Stimulated activated CD4-positive, alpha-beta T cell treated with anti-CD3 and anti-CD28 coated beads, Interleukin-4, amount 100 ng/mL, for 24 hours (primary cell): ENCODE measurements at regions not wholly inside any gene's neighbourhood (a gene's known extent, or its start where the extent isn't known, plus 50 kb on each side); places are given as distances from the start of the nearest gene placed in this dataset.

Experiments
- DNase-seq: peaks from one replicate; pipeline ENCODE4 v3.0.0-alpha.2; 2020

DNA sequence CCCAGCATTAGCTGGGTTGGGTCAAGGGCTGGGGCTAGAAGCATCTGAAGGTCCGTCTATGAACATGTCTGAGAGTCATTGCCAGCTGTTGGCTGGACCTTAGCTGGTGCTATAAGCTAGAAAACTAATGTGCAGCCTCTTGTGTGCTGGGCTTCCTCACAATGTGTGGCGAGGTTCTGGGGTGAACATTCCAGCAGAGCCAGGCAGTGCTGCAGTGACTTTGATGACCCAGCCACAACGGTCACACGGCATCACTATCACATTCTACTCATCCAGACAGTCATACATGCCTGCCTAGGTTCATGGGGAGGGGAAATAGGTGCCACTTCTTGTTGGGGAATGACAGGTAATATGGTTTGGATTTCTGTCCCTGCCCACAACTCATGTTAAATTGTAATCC lies 260.5 kb downstream of the CYP26B1 start:
- no peak for DNase-seq

DNA sequence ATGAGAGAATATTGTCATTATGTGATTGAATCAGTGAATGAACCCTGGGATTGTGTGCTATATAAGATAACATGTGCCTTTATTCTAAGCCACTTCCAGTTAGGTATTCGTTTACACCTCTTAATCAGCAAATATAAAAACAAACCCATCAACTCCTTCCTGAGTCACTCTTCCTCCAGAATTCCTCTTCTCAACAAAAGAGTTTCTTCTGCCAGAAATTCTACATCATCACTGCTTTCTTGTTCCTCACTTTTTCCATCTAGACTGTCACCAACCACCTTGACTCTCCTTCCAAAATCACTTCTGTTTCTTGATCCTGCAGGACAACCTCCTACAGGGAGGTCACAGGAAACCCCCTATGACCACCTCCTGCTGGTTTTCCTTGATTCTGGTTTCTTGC lies 261.4 kb downstream of the CYP26B1 start:
- no peak for DNase-seq

GRCh38 chr2:71884303-71885042 lies 263.2 kb downstream of the CYP26B1 start:
- no peak for DNase-seq

DNA sequence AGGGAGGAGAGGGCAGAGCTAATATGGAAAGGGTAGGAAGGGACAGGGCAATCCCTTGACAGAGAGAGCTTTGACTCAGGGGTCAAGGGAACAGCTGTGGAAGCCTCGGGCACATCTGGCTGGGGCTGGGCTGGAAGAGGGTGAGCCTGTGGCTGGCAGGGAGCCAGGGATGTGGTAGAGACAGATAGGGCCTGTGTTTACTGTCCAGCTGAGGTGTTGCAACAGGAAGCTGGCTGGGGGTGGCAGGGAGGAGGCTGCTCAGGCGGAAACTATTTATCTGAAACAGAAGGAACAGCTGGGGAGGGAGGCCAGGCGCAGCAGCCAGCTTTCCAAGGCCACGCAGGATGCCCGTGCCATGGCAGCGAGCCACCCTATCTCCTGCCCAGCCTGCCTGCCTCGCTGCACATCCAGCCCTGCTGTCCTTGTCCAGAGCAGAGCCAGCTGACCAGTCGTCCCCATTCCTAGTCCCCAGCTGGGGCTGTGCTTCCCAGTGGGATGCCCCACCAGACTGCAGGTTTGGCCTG lies 264.7 kb downstream of the CYP26B1 start:
- DNase-seq = no peak

- DNase-seq = no peak
Measured at GRCh38 chr2:71882236-71882946, 265.3 kb downstream of the CYP26B1 start.

GRCh38 chr2:71880846-71881610 lies 266.6 kb downstream of the CYP26B1 start:
- no peak for DNase-seq

DNA sequence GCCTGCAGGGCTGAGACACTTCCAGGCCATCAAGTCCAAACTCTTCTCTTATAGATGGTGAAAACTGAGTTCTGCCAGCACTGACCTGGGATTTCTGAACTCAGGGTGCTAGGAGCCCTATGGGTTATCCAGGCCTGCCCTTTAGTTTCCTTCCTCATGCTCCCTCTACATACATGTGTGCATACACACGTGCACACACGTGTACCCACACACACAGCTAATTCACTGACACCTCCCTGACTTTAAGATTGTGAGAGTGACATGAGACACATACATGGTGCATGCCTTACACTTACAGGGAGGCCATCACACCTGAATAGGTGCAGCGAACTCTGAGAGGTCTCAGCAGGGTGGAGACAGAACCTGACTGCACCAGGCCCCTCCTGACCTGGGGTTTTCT lies 267.4 kb downstream of the CYP26B1 start:
- no peak for DNase-seq

GRCh38 chr2:71879509-71880184 lies 268.0 kb downstream of the CYP26B1 start:
- no peak for DNase-seq

- DNase-seq = no peak
Measured at GRCh38 chr2:71878626-71879508, 268.8 kb downstream of the CYP26B1 start.

- no peak for DNase-seq
Measured at GRCh38 chr2:71877636-71878035, 270.0 kb downstream of the CYP26B1 start.

GRCh38 chr2:71876542-71877451 lies 270.9 kb downstream of the CYP26B1 start:
- no peak for DNase-seq

DNA sequence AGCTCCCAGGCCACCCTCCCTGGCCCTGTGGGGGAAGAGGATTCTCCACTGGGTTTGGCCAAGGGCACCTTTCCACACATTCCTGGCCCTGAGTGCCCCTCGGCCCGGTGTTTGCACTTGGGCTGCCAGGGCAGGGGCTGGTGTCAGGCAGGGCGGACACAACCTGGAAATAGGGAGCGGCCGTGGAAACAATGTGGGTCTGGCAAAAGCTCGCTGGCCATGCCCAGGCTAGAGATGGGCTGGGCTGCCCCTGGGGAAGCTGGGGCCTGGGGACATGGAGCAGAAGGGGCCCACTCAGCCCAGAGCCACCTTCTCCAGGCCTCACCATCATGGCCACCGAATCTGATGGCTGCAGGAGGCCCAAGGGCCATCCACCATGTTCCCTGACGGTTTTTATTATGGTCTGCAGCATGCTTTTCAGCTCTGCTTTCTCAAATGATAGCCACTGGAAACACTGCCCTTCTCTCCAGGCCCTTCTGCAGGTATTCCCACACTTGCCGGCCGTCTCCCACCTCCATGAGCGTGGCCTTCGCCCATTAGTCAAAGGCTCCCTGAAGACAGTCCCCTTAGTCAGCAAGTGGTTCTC lies 275.1 kb downstream of the CYP26B1 start:
- no peak for DNase-seq

- DNase-seq = no peak
Measured at GRCh38 chr2:71865391-71865965, 282.2 kb downstream of the CYP26B1 start.

GRCh38 chr2:71864085-71864484 lies 283.6 kb downstream of the CYP26B1 start:
- no peak for DNase-seq

- DNase-seq = no peak
Measured at GRCh38 chr2:71863396-71863795, 284.3 kb downstream of the CYP26B1 start.

GRCh38 chr2:71862921-71863320 lies 284.7 kb downstream of the CYP26B1 start:
- DNase-seq = no peak

- DNase-seq = no peak
Measured at GRCh38 chr2:71861186-71862160, 286.2 kb downstream of the CYP26B1 start.

DNA sequence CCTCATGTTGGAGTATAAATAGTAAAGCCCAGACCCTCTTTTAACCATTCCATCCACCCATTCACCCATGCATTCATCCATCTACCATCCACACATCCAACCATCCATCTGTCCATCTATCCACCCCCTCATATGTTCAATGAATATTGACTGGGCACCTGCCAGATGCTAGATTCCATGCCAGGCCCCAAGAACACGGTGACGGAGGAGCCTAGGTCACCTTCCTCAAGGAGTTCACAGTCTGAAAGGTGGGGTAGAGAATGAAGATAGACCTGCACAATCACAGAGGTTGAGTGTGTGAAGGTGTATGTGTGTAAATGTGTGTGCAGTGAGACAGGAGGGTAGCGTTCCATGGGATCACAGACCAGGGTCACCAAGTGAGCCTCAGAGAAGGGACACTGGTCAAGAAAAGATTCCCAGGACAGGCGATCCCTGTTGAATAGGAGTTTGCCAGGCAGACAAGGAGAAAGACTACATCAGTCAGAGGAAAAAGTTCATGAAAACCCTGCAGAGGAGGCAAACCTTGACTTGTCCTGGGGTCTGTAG lies 287.2 kb downstream of the CYP26B1 start:
- no peak for DNase-seq
